Osteocyte (in vitro differentiated cells): ENCODE measurements at regions not wholly inside any gene's neighbourhood (a gene's known extent, or its start where the extent isn't known, plus 50 kb on each side); places are given as distances from the start of the nearest gene placed in this dataset.

ENCODE experiments used
- DNase-seq: peaks from one replicate; pipeline ENCODE4 v3.0.0; 2021; ENCODE audit warnings: mixed read lengths; ENCODE audit not compliant: unreplicated experiment; ENCODE audit errors: extremely low spot score
- H3K27ac Mint-ChIP-seq: one replicate; pipeline ENCODE4 v1.8.0; 2021; ENCODE audit warnings: mild to moderate bottlenecking, mixed read lengths; ENCODE audit not compliant: unreplicated experiment
- H3K27me3 Mint-ChIP-seq: one replicate; pipeline ENCODE4 v1.8.0; 2021; ENCODE audit warnings: mixed read lengths; ENCODE audit not compliant: unreplicated experiment
- H3K36me3 Mint-ChIP-seq: one replicate; pipeline ENCODE4 v1.8.0; 2021; ENCODE audit warnings: mixed read lengths; ENCODE audit not compliant: unreplicated experiment
- H3K4me1 Mint-ChIP-seq: one replicate; pipeline ENCODE4 v1.8.0; 2021; ENCODE audit warnings: mixed read lengths; ENCODE audit not compliant: unreplicated experiment
- H3K4me3 Mint-ChIP-seq: one replicate; pipeline ENCODE4 v1.8.0; 2021; ENCODE audit warnings: mild to moderate bottlenecking, moderate library complexity, mixed read lengths; ENCODE audit not compliant: unreplicated experiment
- H3K9me3 Mint-ChIP-seq: one replicate; pipeline ENCODE4 v1.8.0; 2021; ENCODE audit warnings: mixed read lengths; ENCODE audit not compliant: unreplicated experiment
- CTCF ChIP-seq: fragments of 200-600 bp; sonication (generic); IDR thresholded peaks from 2 replicates; pipeline ENCODE4 v1.5.0; 2021; ENCODE audit warnings: antibody characterized with exemption, mild to moderate bottlenecking, moderate library complexity

GRCh38 chr1:223460566-223461189 is 67.5 kb downstream of the CCDC185 start:
- no peak for TF ChIP-seq CTCF
- Mint-ChIP-seq H3K36me3 (no peaks in the 10 kb centered on the region), H3K4me3 (no peak overlapping the region), H3K27me3 (no peaks in the 10 kb centered on the region), H3K9me3 (no peaks in the 10 kb centered on the region), H3K27ac (no peak overlapping the region), H3K4me1 (no peaks in the 10 kb centered on the region)
- DNase-seq, result no peak

GRCh38 chr1:223462047-223462630 is 68.9 kb downstream of the CCDC185 start:
- Mint-ChIP-seq H3K4me1 (no peaks in the 10 kb centered on the region), H3K4me3 (no peak overlapping the region), H3K36me3 (no peaks in the 10 kb centered on the region), H3K27me3 (no peaks in the 10 kb centered on the region), H3K9me3 (no peaks in the 10 kb centered on the region), H3K27ac (no peak overlapping the region)
- no peak for DNase-seq
- no peak for TF ChIP-seq CTCF

- Mint-ChIP-seq H3K4me3 (no peak overlapping the region), H3K36me3 (no peaks in the 10 kb centered on the region), H3K27me3 (no peaks in the 10 kb centered on the region), H3K9me3 (no peaks in the 10 kb centered on the region), H3K4me1 (no peaks in the 10 kb centered on the region), H3K27ac (no peak overlapping the region)
- TF ChIP-seq CTCF, result no peak
- no peak for DNase-seq
Observed at GRCh38 chr1:223462866-223463404, 69.7 kb downstream of the CCDC185 start.

GRCh38 chr1:223466151-223466550 is 72.9 kb downstream of the CCDC185 start:
- Mint-ChIP-seq H3K4me3 (no peak overlapping the region), H3K36me3 (no peaks in the 10 kb centered on the region), H3K27me3 (no peaks in the 10 kb centered on the region), H3K27ac (no peak overlapping the region), H3K9me3 (no peaks in the 10 kb centered on the region), H3K4me1 (no peaks in the 10 kb centered on the region)
- TF ChIP-seq CTCF, result no peak
- DNase-seq, result no peak

- H3K9me3 Mint-ChIP-seq, result no peaks in the 10 kb centered on the region
- DNase-seq, result peak; percentile 65
- TF ChIP-seq CTCF, result no peak
- H3K4me1 Mint-ChIP-seq, result no peaks in the 10 kb centered on the region
- no peak overlapping the region for H3K4me3 Mint-ChIP-seq
- no peaks in the 10 kb centered on the region for H3K27me3 Mint-ChIP-seq
- H3K36me3 Mint-ChIP-seq, result no peaks in the 10 kb centered on the region
- H3K27ac Mint-ChIP-seq, result no peak overlapping the region
Observed at GRCh38 chr1:223471566-223471965, 78.4 kb downstream of the CCDC185 start.
